ENCODE measurements at regions not wholly inside any gene's neighbourhood (a gene's known extent, or its start where the extent isn't known, plus 50 kb on each side); places are given as distances from the start of the nearest gene placed in this dataset.

DNA sequence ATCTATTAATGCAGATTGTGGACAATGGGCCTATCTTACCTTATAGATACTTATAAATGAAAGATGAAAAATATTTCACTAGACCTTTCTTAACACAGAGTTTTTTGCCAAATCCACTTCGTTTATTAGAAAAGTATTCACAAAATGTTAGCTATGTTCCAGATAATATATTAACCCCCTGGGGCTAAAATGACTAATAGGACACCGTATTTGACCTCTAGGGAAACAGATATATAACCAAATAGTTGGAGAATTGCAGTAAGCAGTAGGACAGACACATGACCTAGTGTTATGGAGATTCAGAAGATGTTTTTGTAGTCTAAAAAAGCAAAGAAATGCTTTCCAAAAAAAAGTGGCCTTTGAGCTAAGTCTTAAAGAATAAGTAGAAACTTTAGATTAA lies 106.9 kb downstream of the SEC16B start:
- TF ChIP-seq, protein P1, sequence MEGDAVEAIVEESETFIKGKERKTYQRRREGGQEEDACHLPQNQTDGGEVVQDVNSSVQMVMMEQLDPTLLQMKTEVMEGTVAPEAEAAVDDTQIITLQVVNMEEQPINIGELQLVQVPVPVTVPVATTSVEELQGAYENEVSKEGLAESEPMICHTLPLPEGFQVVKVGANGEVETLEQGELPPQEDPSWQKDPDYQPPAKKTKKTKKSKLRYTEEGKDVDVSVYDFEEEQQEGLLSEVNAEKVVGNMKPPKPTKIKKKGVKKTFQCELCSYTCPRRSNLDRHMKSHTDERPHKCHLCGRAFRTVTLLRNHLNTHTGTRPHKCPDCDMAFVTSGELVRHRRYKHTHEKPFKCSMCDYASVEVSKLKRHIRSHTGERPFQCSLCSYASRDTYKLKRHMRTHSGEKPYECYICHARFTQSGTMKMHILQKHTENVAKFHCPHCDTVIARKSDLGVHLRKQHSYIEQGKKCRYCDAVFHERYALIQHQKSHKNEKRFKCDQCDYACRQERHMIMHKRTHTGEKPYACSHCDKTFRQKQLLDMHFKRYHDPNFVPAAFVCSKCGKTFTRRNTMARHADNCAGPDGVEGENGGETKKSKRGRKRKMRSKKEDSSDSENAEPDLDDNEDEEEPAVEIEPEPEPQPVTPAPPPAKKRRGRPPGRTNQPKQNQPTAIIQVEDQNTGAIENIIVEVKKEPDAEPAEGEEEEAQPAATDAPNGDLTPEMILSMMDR (conservative IDR thresholded peaks at IDR 0.05): no peak
- no peak overlapping the region for H3K27ac ChIP-seq

DNA sequence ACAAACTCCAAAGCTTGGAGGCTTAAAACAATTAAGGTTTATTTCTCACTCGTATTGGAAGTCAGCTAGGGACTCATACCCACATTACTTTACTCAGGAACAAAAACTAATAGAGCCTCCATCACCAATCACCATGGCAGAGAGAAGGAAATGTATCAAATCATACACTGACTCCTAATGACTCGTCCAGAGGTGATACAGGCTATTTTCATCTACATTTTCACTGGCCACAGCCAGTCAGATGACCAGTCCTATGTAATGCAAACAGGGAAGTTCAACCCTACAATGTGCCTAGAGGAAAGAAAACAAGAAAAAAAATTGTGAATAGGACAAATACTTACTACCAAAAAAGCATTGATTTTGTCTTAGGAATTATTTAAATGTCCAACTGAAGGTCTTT lies 110.3 kb downstream of the SEC16B start:
- no peak overlapping the region for H3K27ac ChIP-seq
- TF ChIP-seq, protein P1 (conservative IDR thresholded peaks at IDR 0.05): no peak

DNA sequence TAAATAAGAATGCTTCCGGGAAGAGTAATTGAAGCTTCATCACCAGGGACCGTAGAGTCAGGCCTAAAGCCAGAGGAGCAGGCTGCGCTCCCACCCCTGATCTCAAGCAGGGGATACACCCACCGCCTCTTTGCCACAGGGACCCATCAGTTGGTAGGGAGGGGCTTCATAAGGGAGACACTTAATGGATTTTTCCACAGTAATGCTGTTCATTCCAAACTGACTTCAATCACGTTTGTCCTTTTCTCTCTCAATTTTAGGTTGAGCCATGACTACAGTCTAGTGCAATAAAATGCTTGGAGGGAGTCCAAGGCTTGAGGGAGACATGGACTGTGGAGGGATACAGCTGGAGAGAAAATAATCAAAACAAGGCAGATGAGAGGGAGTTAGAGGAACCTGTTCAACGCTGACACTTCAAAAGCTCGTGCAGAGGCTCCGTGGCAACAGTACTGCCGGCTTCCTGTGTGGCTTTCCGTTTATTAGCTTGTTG lies 111.5 kb downstream of the SEC16B start:
- TF ChIP-seq, protein P1 (conservative IDR thresholded peaks at IDR 0.05): no peak
- peak overlapping the region; percentile 48 for H3K27ac ChIP-seq

DNA sequence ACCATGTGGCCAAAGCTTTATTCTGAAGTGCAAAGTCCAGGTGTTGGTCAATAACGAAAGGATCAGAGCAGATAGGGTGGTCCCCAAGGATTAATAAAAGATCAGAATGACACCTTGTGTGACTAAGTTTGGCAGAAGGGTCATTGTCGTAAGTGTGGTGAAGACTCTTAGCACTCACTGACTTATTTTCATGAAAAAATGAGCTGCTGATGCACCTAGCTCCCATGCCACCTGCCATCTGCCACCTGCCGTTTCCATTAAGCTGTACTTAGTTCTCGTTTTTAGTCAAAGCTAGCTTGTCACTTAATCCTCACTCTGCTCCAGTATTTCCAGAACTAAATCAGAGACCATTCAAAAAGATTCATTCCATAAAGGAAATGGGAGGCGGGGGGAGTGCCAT lies 112.6 kb downstream of the SEC16B start:
- no peak overlapping the region for H3K27ac ChIP-seq
- TF ChIP-seq, protein P1 (conservative IDR thresholded peaks at IDR 0.05): no peak

DNA sequence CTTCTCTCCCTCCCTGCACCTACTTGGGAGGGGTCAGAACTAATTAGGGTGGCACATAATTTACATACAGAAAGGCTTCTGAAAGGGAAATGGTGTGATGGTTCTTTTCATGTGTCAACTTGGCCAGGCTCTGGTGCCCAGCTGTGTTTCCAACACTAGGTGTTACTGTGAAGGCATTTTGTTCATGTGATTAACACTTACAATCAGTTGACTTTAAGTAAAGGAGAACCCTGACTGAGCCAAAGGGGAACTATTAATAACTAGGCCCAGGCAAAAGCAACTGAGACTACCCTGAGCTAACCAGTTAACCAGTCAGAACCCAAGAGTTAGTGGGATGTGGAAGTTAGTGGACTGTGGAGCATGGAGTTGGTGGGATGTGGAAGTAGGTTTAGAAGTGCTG lies 114.9 kb downstream of the SEC16B start:
- TF ChIP-seq, protein P1 (conservative IDR thresholded peaks at IDR 0.05): no peak
- no peak overlapping the region for H3K27ac ChIP-seq

DNA sequence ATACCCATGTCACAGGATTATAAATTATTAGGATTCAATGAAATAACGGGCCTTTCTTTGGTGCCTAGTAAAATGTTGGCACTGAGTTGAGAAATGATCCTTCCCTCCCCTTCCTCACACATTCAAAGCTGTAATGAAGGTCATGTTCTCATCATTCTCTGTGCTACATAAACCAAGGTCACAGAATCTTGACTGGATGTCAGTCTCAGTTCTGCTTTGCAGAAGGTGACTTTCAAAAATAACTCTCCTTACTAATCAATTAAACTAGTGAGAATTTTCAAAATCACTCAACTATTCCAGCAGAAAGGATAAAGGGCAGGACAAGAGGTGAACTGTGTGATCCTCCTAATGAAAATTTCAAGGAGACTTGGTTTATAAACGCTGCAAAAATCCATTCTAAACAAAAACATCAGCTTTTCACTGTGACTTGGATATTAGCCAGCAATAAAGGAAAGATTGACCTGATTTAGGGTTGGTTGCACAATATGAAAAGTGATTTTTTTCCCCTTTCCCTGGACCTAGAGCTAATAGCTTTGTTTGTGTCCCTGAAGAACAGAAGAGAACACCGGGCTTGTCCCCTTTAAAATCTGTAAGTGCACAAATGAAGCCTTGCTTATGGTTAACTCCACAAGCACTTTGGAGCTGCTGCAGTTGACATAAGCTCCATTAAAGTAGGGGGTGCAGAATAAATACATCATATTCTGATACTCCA lies 120.1 kb downstream of the SEC16B start:
- no peak overlapping the region for H3K27ac ChIP-seq
- TF ChIP-seq, protein P1 (conservative IDR thresholded peaks at IDR 0.05): no peak

DNA sequence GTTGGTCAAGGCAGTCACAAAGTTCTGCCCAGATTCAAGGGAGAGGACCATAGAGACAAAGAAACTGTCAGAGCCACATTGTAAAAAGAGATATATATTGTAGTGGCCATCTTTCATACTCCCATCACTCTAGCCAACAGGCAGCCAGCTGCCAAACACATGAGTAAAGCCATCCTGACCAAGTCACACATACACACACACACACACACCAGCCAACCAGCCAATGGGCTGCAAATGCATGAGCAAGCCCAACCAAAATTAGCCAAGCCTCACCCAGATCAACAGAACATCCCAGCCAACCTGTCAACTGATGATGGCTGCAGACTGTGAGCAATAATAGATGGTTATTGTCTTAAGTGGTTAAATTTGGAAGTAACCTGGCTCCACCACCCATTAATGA lies 120.7 kb downstream of the SEC16B start:
- TF ChIP-seq, protein P1 (conservative IDR thresholded peaks at IDR 0.05): no peak
- H3K27ac ChIP-seq: no peak overlapping the region
